ENCODE measurements at regions not wholly inside any gene's neighbourhood (a gene's known extent, or its start where the extent isn't known, plus 50 kb on each side); places are given as distances from the start of the nearest gene placed in this dataset.

DNA sequence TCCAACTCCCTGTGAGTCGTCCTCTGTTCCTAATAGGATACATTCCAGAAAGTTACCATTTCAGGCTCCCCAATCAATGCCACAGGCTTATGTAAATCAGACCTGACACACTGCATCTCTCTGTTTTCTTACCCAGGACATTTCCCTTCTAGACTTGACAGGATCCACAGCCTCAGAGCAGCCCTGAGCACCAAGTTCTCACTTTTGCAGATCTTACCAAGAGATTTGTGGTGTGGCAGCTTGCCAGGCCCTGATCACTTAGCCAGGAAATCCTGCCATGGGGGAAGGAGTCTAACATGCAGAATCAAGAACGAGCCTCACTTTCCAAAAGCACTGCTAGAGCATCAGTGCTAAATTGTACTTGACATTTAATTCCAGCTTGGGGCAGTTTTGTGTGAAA is 202.9 kb downstream of the TBX15 start:
- Histone ChIP-seq H2AFZ (ENCODE audit: low read depth, low read length) (no peak overlapping the region), H3K79me2 (ENCODE audit: insufficient read depth, low read length) (no peaks in the 10 kb centered on the region), H3K4me3 (ENCODE audit: low read depth in 1 of 2, low read length in 2 of 2) (no peak overlapping the region), H3K27ac (ENCODE audit: low read length) (no peak overlapping the region), H3K4me2 (ENCODE audit: insufficient read depth, low read length) (no peak overlapping the region), H3K27me3 (ENCODE audit: insufficient read depth, low read length, poor library complexity) (no peaks in the 10 kb centered on the region), H3K4me1 (ENCODE audit: insufficient read depth, low read length) (no peaks in the 10 kb centered on the region), H3K9me3 (ENCODE audit: insufficient read depth, low read length, severe bottlenecking) (no peaks in the 10 kb centered on the region), H3K9ac (ENCODE audit: low read depth, low read length) (no peak overlapping the region), H3K36me3 (ENCODE audit: insufficient read depth, low read length) (no peaks in the 10 kb centered on the region), H4K20me1 (ENCODE audit: insufficient read depth, low read length) (no peaks in the 10 kb centered on the region)
- TF ChIP-seq, protein P1, sequence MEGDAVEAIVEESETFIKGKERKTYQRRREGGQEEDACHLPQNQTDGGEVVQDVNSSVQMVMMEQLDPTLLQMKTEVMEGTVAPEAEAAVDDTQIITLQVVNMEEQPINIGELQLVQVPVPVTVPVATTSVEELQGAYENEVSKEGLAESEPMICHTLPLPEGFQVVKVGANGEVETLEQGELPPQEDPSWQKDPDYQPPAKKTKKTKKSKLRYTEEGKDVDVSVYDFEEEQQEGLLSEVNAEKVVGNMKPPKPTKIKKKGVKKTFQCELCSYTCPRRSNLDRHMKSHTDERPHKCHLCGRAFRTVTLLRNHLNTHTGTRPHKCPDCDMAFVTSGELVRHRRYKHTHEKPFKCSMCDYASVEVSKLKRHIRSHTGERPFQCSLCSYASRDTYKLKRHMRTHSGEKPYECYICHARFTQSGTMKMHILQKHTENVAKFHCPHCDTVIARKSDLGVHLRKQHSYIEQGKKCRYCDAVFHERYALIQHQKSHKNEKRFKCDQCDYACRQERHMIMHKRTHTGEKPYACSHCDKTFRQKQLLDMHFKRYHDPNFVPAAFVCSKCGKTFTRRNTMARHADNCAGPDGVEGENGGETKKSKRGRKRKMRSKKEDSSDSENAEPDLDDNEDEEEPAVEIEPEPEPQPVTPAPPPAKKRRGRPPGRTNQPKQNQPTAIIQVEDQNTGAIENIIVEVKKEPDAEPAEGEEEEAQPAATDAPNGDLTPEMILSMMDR (IDR thresholded peaks at IDR 0.05; ENCODE audit: borderline replicate concordance, extremely low read depth, low read length, poor library complexity, severe bottlenecking): no peak
- no peak for TF ChIP-seq EZH2 (IDR thresholded peaks at IDR 0.05; ENCODE audit: borderline replicate concordance, low read depth, low read length, severe bottlenecking)
- ATAC-seq (ENCODE audit: insufficient read depth, low read depth): peak; percentile 88
- peak; percentile 70 for DNase-seq

DNA sequence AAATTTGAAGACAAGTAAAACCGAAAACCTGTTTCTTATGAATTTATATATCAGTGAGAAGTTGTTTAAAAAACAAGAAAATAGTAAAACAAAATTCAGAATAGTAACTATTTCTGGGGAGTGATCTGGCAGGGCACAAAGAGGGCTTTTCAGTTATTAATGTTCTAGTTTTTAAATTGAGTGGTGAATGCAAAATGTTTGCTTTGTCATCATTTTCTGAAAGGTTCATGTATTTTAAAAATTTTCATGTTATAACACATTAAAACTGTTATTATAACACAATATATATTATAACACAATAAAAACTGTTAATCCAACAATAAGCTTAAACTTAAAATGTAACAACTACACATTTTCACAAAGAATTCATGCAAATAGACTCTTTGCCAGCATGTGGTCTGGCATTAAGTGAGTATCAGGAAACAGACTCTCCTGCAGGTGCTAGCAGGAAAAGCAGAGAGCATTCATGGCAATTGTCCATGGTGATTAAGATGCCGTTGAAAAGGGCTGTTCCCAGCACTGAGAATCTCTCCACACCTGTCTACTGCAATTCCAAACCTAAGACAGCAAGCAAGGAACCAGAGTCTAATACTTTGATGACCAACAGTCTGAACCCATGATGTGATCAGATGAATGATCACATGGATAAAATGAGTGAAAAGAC is 204.9 kb downstream of the TBX15 start:
- Histone ChIP-seq H3K9ac (ENCODE audit: low read depth, low read length) (no peak overlapping the region), H3K9me3 (ENCODE audit: insufficient read depth, low read length, severe bottlenecking) (no peaks in the 10 kb centered on the region), H3K27me3 (ENCODE audit: insufficient read depth, low read length, poor library complexity) (no peaks in the 10 kb centered on the region), H3K4me3 (ENCODE audit: low read depth in 1 of 2, low read length in 2 of 2) (no peak overlapping the region), H3K36me3 (ENCODE audit: insufficient read depth, low read length) (no peaks in the 10 kb centered on the region), H4K20me1 (ENCODE audit: insufficient read depth, low read length) (no peaks in the 10 kb centered on the region), H3K79me2 (ENCODE audit: insufficient read depth, low read length) (no peaks in the 10 kb centered on the region), H3K4me2 (ENCODE audit: insufficient read depth, low read length) (no peak overlapping the region), H2AFZ (ENCODE audit: low read depth, low read length) (no peak overlapping the region), H3K27ac (ENCODE audit: low read length) (no peak overlapping the region), H3K4me1 (ENCODE audit: insufficient read depth, low read length) (no peaks in the 10 kb centered on the region)
- TF ChIP-seq, protein P1 (IDR thresholded peaks at IDR 0.05; ENCODE audit: borderline replicate concordance, extremely low read depth, low read length, poor library complexity, severe bottlenecking): no peak
- TF ChIP-seq EZH2 (IDR thresholded peaks at IDR 0.05; ENCODE audit: borderline replicate concordance, low read depth, low read length, severe bottlenecking): no peak
- ATAC-seq (ENCODE audit: insufficient read depth, low read depth): no peak
- no peak for DNase-seq

DNA sequence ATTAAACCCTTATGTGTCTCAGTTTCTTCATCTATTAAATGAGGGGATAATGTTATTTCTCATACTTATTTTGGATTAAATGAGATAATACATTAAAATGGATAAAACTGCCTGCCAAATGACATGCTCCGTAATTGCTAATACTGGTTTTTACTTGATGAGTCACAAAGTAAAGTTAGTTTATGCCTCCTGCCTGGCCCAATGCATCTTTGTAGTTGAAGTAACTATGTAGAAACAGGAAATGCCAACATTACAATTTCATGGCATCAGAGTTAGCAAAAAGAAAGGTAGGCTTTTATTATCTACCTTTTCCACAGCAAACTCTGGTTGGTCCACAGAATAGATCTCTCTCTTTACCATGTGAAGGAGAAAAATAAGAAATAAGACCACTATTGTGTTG is 214.5 kb downstream of the TBX15 start:
- ATAC-seq (ENCODE audit: insufficient read depth, low read depth) (no peak), DNase-seq (no peak)
- Histone ChIP-seq H3K4me1 (ENCODE audit: insufficient read depth, low read length) (no peaks in the 10 kb centered on the region), H3K4me3 (ENCODE audit: low read depth in 1 of 2, low read length in 2 of 2) (no peak overlapping the region), H3K9ac (ENCODE audit: low read depth, low read length) (no peak overlapping the region), H3K4me2 (ENCODE audit: insufficient read depth, low read length) (no peak overlapping the region), H3K79me2 (ENCODE audit: insufficient read depth, low read length) (no peaks in the 10 kb centered on the region), H3K27ac (ENCODE audit: low read length) (no peak overlapping the region), H3K36me3 (ENCODE audit: insufficient read depth, low read length) (no peaks in the 10 kb centered on the region), H4K20me1 (ENCODE audit: insufficient read depth, low read length) (no peaks in the 10 kb centered on the region), H3K9me3 (ENCODE audit: insufficient read depth, low read length, severe bottlenecking) (no peaks in the 10 kb centered on the region), H3K27me3 (ENCODE audit: insufficient read depth, low read length, poor library complexity) (no peaks in the 10 kb centered on the region), H2AFZ (ENCODE audit: low read depth, low read length) (no peak overlapping the region)
- TF ChIP-seq, protein P1 (IDR thresholded peaks at IDR 0.05; ENCODE audit: borderline replicate concordance, extremely low read depth, low read length, poor library complexity, severe bottlenecking): no peak
- TF ChIP-seq EZH2 (IDR thresholded peaks at IDR 0.05; ENCODE audit: borderline replicate concordance, low read depth, low read length, severe bottlenecking): no peak

Data from DND-41 (cell line).